GM12865 (cell line): ENCODE measurements at regions not wholly inside any gene's neighbourhood (a gene's known extent, or its start where the extent isn't known, plus 50 kb on each side); places are given as distances from the start of the nearest gene placed in this dataset.

Source experiments
- DNase-seq: peaks from one replicate; pipeline ENCODE4 v3.0.0; 2010; ENCODE audit warnings: low read depth
- H3K4me3 ChIP-seq: 2 replicates; pipeline ENCODE4 v1.5.1; 2011; ENCODE audit warnings: mild to moderate bottlenecking, low read depth, low read length, control low read depth
- TF ChIP-seq, protein P1 (sequence below): IDR thresholded peaks from 2 replicates; pipeline ENCODE4 v1.5.1; 2011; ENCODE audit warnings: low read length, control low read depth, low read depth, inconsistent platforms; ENCODE audit not compliant: insufficient read depth; ENCODE audit errors: missing control alignments

DNA sequence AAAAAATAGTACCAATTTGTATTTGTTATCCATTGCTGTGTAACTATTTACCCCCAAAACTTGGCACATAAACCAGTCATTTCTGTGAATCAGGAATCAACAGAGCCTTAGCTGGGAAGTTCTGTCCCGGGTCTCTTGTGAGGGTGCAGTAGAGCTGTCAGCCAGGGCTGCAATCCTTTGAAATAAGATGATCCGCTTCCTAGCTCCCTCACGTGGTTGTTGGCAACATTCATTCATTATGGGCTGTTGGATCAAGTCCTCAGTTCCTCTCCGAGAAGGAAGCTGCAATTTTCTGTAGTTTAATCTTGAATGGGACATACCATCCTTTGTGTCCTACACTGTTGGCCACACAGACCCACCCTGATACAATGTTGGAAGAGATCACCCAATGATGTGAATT lies 277.2 kb downstream of the SUCLA2 start:
- DNase-seq: no peak
- TF ChIP-seq, protein P1, sequence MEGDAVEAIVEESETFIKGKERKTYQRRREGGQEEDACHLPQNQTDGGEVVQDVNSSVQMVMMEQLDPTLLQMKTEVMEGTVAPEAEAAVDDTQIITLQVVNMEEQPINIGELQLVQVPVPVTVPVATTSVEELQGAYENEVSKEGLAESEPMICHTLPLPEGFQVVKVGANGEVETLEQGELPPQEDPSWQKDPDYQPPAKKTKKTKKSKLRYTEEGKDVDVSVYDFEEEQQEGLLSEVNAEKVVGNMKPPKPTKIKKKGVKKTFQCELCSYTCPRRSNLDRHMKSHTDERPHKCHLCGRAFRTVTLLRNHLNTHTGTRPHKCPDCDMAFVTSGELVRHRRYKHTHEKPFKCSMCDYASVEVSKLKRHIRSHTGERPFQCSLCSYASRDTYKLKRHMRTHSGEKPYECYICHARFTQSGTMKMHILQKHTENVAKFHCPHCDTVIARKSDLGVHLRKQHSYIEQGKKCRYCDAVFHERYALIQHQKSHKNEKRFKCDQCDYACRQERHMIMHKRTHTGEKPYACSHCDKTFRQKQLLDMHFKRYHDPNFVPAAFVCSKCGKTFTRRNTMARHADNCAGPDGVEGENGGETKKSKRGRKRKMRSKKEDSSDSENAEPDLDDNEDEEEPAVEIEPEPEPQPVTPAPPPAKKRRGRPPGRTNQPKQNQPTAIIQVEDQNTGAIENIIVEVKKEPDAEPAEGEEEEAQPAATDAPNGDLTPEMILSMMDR: no peak
- no peak overlapping the region for H3K4me3 ChIP-seq

DNA sequence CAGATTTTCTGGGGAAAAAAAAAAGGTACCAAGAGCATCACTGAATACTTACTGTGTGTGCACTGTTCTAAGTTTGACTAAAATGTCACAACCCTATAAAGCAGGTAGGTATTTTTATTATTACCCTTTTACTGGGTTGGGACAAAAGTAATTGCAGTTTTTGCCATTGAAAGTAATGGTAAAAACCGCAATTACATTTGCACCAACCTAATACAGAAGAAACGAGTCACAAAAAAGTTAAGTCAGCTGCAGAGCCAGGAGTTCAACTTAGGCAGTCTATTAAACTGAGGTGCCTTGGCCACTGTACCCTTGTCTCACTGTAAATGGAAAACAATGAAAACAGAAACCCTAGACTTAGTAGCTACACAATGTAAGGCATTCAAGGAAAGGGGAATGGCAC lies 281.9 kb downstream of the SUCLA2 start:
- DNase-seq: no peak
- TF ChIP-seq, protein P1: no peak
- H3K4me3 ChIP-seq: no peak overlapping the region

DNA sequence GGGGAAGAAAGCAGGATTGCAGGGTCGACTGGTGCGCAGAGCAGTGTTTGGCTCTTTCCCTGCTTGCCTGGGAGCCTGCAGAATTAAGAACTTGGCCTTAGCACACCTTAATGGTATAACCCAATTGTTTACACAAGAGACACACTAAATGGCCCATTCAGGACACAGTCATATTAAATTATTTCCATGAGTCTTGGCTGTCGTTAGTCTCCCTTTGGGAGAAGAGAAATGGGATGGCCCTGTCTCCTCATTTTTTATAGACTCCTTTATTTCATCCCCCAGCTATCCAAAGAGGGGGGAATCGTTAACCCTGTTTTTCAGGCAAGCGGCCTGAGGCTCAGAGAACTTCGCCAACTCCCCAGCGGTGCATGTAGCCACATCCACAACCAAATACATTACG lies 282.5 kb downstream of the SUCLA2 start:
- DNase-seq: no peak
- H3K4me3 ChIP-seq: no peak overlapping the region
- TF ChIP-seq, protein P1: no peak

DNA sequence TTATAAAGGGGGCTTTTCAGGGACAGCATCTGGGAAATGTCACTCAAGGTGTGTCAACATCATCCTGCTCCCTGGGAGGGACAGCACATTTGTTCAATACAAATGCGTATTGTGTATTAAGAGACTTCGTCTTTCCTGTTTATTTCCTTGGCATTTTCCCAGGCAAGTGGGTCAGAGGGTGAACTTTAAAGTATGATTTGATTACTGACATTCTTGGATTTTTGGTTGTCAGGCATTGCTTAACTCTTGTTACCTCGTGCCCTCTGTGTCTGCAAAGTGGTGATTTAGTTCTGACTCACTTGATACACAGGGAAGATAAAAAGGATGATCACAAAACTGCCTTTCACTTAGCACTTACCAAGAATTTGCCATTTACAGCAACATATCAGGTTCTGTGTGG lies 292.7 kb downstream of the SUCLA2 start:
- no peak for DNase-seq
- TF ChIP-seq, protein P1: no peak
- H3K4me3 ChIP-seq: no peak overlapping the region

DNA sequence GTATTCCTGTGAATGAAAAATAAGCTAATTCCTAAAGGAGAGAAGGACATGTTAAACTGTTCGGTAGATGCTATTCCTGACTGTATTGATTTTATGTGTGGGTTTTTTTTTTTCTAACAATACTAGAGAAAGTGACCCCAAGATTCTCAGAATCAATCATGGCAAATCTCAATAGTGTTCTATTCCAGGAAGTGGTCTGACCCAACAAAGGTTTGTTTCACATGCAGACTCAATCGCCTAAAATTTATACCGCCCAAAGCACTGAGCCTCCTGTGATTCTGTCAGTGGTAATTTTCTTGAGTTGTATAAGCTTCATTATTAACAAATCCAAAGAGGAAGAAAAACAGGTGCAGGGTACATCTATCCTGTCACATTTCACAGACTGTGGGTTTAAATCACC lies 293.7 kb downstream of the SUCLA2 start:
- no peak overlapping the region for H3K4me3 ChIP-seq
- DNase-seq: peak; percentile 26
- TF ChIP-seq, protein P1: no peak

DNA sequence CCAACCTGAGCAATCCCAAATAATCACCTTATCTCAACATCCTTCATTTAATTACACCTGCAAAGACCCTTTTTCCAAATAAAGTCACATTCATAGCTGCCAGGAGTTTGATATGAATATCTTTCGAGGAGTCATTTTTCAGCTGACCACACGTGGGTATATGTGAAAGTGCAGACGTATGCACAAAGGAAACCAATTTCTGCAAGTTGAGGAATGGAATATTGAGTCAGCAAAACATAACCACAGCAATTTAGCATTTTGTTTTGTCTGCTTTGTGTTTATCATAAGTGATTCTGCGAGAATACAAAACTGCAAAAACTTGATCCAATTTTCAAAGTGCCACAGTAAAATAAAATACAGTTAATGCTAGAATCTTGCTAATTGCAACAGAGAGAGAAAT lies 295.9 kb downstream of the SUCLA2 start:
- H3K4me3 ChIP-seq: no peak overlapping the region
- no peak for DNase-seq
- TF ChIP-seq, protein P1: no peak

DNA sequence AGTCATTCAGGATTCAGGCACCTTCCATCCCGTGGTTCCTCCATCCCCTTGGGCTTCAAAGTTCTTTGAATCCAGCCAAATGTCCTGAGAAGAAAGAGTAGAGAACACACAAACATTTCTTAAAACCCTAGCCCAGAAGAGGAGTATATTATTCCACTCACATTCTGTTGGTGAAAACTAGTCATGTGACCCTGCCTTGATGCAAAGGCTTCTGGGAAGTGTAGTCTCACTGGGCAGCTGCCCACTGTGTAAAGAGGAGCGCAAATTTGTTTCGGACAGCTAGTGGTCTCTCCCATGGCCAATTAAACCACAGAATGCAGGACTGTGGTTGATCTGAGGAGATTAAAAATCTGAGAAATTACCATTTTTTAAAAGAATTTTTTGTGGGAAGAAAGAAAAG lies 304.4 kb downstream of the SUCLA2 start:
- no peak for DNase-seq
- no peak overlapping the region for H3K4me3 ChIP-seq
- TF ChIP-seq, protein P1: no peak
